Neural cell (in vitro differentiated cells): ENCODE measurements at regions not wholly inside any gene's neighbourhood (a gene's known extent, or its start where the extent isn't known, plus 50 kb on each side); places are given as distances from the start of the nearest gene placed in this dataset.

Source experiments
- H2AFZ ChIP-seq: fragments of 200-600, 300-800 bp; sonication (generic), shearing (Covaris generic); 2 replicates; pipeline ENCODE4 v1.6.0; 2014; ENCODE audit warnings: low read depth, mild to moderate bottlenecking, antibody characterized with exemption, low read length, moderate library complexity
- H3F3A ChIP-seq: fragments of 200-600 bp; shearing (Covaris generic); 2 replicates; pipeline ENCODE4 v1.6.1; 2016; ENCODE audit warnings: mild to moderate bottlenecking, moderate library complexity, mixed read lengths, antibody characterized with exemption, low read length; ENCODE audit not compliant: insufficient read depth, poor library complexity, severe bottlenecking
- H3K27ac ChIP-seq: fragments of 200-600, 300-800 bp; sonication (generic), shearing (Covaris generic); 2 replicates; pipeline ENCODE4 v1.5.1; 2014; ENCODE audit warnings: mild to moderate bottlenecking, low read length, moderate library complexity
- H3K27me3 ChIP-seq: fragments of 300-800, 200-600 bp; sonication (generic), shearing (Covaris generic); 2 replicates; pipeline ENCODE4 v1.6.0; 2014; ENCODE audit warnings: mild to moderate bottlenecking, low read depth, low read length, moderate library complexity; ENCODE audit not compliant: insufficient read depth
- H3K36me3 ChIP-seq: fragments of 300-800, 200-600 bp; sonication (generic), shearing (Covaris generic); 2 replicates; pipeline ENCODE4 v1.5.1; 2014; ENCODE audit warnings: mild to moderate bottlenecking, antibody characterized with exemption, low read length, moderate library complexity; ENCODE audit not compliant: insufficient read depth
- H3K4me2 ChIP-seq: fragments of 300-800, 200-600 bp; sonication (generic), shearing (Covaris generic); 2 replicates; pipeline ENCODE4 v1.6.0; 2014; ENCODE audit warnings: mild to moderate bottlenecking, low read length
- H3K4me3 ChIP-seq: fragments of 300-800, 200-600 bp; sonication (generic), shearing (Covaris generic); 2 replicates; pipeline ENCODE4 v1.5.1; 2014; ENCODE audit warnings: mild to moderate bottlenecking, low read length, moderate library complexity
- H3K79me2 ChIP-seq: fragments of 200-600 bp; shearing (Covaris generic); replicated peaks from 2 replicates; pipeline ENCODE4 v1.6.0; 2014; ENCODE audit warnings: mild to moderate bottlenecking, low read length, moderate library complexity; ENCODE audit not compliant: insufficient read depth
- H3K9ac ChIP-seq: fragments of 300-800, 200-600 bp; sonication (generic), shearing (Covaris generic); 2 replicates; pipeline ENCODE4 v1.6.1; 2016; ENCODE audit warnings: mild to moderate bottlenecking, low read length, mixed read lengths
- H3K9me2 ChIP-seq: fragments of 200-600 bp; shearing (Covaris generic); 2 replicates; pipeline ENCODE4 v1.6.1; 2016; ENCODE audit warnings: mild to moderate bottlenecking, low read length, mixed read lengths; ENCODE audit not compliant: insufficient read depth
- H3K9me3 ChIP-seq: fragments of 200-600, 300-800 bp; sonication (generic), shearing (Covaris generic); 2 replicates; pipeline ENCODE4 v1.6.1; 2016; ENCODE audit warnings: mild to moderate bottlenecking, mixed run types, low read length, moderate library complexity, mixed read lengths
- H4K20me1 ChIP-seq: fragments of 200-600 bp; shearing (Covaris generic); 2 replicates; pipeline ENCODE4 v1.6.1; 2016; ENCODE audit warnings: mild to moderate bottlenecking, mixed run types; ENCODE audit not compliant: insufficient read depth
- EP300 ChIP-seq: fragments of 450-650 bp; conservative IDR thresholded peaks from 2 replicates; pipeline ENCODE4 v1.6.1; 2014; ENCODE audit warnings: antibody characterized with exemption, mild to moderate bottlenecking, moderate library complexity; ENCODE audit not compliant: poor library complexity, severe bottlenecking
- EZH2 ChIP-seq: fragments of 200-600, 300-800 bp; shearing (Covaris generic), sonication (generic); IDR thresholded peaks from 2 replicates; pipeline ENCODE4 v1.6.1; 2014; ENCODE audit warnings: antibody characterized with exemption, low read length, borderline replicate concordance, mild to moderate bottlenecking; ENCODE audit not compliant: insufficient read depth, poor library complexity, severe bottlenecking
- MXI1 ChIP-seq: fragments of 450-650 bp; conservative IDR thresholded peaks from 2 replicates; pipeline ENCODE4 v1.6.1; 2014; ENCODE audit warnings: antibody characterized with exemption, mild to moderate bottlenecking; ENCODE audit not compliant: poor library complexity, severe bottlenecking
- POLR2AphosphoS5 ChIP-seq: IDR thresholded peaks from 2 replicates; pipeline ENCODE4 v1.6.1; 2012
- RAD21 ChIP-seq: fragments of 450-650 bp; conservative IDR thresholded peaks from 2 replicates; pipeline ENCODE4 v1.6.1; 2014; ENCODE audit warnings: antibody characterized with exemption, mild to moderate bottlenecking, moderate library complexity
- SMC3 ChIP-seq: fragments of 450-650 bp; conservative IDR thresholded peaks from 2 replicates; pipeline ENCODE4 v1.6.1; 2014; ENCODE audit warnings: antibody characterized with exemption, mild to moderate bottlenecking, moderate library complexity; ENCODE audit not compliant: poor library complexity
- TAF1 ChIP-seq: IDR thresholded peaks from 2 replicates; pipeline ENCODE4 v1.6.1; 2012; ENCODE audit warnings: low read depth
- TF ChIP-seq, protein P1 (sequence below): fragments of 450-650 bp; IDR thresholded peaks from 2 replicates; pipeline ENCODE4 v1.5.1; 2014; ENCODE audit warnings: antibody characterized with exemption, mild to moderate bottlenecking, moderate library complexity; ENCODE audit not compliant: poor library complexity, severe bottlenecking
- TF ChIP-seq, protein P2 (sequence below): IDR thresholded peaks from 2 replicates; pipeline ENCODE4 v1.6.1; 2012; ENCODE audit warnings: borderline replicate concordance

DNA sequence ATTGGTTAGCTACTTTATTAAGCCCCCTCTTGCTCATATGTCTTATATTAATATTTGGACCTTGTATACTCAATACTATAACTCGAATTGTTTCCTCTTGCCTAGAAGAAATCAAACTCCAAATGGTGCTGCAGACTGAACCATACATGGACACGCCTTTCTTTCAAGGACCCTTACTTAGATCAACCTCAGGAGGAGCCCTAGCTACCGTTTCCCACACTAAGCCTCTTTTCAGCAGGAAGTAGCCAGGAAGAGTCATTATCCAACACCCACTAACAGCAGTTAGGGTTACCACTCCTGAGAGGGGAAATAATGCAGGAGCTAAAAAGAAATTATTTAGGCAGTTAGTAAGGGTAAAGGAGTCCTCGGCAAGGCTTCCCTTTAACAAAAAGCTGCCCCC, 243.8 kb upstream of the PUM3 start:
- Histone ChIP-seq H3K9me3 (no peaks in the 10 kb centered on the region), H4K20me1 (no peaks in the 10 kb centered on the region), H3K4me3 (no peak overlapping the region), H2AFZ (no peak overlapping the region), H3K9ac (no peak overlapping the region), H3K4me2 (no peak overlapping the region), H3K79me2 (no peaks in the 10 kb centered on the region), H3K9me2 (no peaks in the 10 kb centered on the region), H3K27me3 (no peaks in the 10 kb centered on the region), H3F3A (no peaks in the 10 kb centered on the region), H3K36me3 (no peaks in the 10 kb centered on the region), H3K27ac (no peak overlapping the region)
- TF ChIP-seq, protein P1, sequence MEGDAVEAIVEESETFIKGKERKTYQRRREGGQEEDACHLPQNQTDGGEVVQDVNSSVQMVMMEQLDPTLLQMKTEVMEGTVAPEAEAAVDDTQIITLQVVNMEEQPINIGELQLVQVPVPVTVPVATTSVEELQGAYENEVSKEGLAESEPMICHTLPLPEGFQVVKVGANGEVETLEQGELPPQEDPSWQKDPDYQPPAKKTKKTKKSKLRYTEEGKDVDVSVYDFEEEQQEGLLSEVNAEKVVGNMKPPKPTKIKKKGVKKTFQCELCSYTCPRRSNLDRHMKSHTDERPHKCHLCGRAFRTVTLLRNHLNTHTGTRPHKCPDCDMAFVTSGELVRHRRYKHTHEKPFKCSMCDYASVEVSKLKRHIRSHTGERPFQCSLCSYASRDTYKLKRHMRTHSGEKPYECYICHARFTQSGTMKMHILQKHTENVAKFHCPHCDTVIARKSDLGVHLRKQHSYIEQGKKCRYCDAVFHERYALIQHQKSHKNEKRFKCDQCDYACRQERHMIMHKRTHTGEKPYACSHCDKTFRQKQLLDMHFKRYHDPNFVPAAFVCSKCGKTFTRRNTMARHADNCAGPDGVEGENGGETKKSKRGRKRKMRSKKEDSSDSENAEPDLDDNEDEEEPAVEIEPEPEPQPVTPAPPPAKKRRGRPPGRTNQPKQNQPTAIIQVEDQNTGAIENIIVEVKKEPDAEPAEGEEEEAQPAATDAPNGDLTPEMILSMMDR: no peak
- TF ChIP-seq TAF1 (no peak), EZH2 (no peak), EP300 (no peak), RAD21 (no peak), POLR2AphosphoS5 (no peak)
- TF ChIP-seq, protein P2, sequence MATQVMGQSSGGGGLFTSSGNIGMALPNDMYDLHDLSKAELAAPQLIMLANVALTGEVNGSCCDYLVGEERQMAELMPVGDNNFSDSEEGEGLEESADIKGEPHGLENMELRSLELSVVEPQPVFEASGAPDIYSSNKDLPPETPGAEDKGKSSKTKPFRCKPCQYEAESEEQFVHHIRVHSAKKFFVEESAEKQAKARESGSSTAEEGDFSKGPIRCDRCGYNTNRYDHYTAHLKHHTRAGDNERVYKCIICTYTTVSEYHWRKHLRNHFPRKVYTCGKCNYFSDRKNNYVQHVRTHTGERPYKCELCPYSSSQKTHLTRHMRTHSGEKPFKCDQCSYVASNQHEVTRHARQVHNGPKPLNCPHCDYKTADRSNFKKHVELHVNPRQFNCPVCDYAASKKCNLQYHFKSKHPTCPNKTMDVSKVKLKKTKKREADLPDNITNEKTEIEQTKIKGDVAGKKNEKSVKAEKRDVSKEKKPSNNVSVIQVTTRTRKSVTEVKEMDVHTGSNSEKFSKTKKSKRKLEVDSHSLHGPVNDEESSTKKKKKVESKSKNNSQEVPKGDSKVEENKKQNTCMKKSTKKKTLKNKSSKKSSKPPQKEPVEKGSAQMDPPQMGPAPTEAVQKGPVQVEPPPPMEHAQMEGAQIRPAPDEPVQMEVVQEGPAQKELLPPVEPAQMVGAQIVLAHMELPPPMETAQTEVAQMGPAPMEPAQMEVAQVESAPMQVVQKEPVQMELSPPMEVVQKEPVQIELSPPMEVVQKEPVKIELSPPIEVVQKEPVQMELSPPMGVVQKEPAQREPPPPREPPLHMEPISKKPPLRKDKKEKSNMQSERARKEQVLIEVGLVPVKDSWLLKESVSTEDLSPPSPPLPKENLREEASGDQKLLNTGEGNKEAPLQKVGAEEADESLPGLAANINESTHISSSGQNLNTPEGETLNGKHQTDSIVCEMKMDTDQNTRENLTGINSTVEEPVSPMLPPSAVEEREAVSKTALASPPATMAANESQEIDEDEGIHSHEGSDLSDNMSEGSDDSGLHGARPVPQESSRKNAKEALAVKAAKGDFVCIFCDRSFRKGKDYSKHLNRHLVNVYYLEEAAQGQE: no peak

DNA sequence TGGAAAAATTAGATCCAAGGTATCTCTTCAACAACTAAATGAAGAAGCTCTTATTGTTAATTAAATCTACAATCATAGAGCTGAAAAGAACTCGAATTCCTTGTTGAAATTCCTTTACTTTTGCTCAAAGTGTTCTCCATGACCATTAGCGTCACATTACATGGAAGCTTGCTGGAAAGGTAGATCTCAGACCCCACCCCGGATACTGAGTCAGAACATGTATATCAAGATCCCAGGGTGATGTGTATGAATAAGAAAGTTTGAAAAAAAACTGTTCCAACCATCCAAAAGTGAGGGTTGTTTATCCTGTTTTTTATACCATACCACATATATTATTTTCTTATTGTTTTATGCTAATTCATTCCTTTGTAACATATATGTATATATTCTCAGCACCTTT, 237.1 kb upstream of the PUM3 start:
- Histone ChIP-seq H3F3A (no peaks in the 10 kb centered on the region), H3K27ac (no peak overlapping the region), H3K79me2 (no peaks in the 10 kb centered on the region), H3K9ac (no peak overlapping the region), H4K20me1 (no peaks in the 10 kb centered on the region), H3K4me3 (no peak overlapping the region), H3K9me3 (no peaks in the 10 kb centered on the region), H3K27me3 (no peaks in the 10 kb centered on the region), H2AFZ (no peak overlapping the region), H3K9me2 (no peaks in the 10 kb centered on the region), H3K4me2 (no peak overlapping the region), H3K36me3 (no peaks in the 10 kb centered on the region)
- no peak for TF ChIP-seq TAF1
- TF ChIP-seq POLR2AphosphoS5: no peak
- no peak for TF ChIP-seq EP300
- TF ChIP-seq, protein P2: no peak
- TF ChIP-seq SMC3: no peak
- TF ChIP-seq RAD21: no peak
- TF ChIP-seq MXI1: no peak
- TF ChIP-seq, protein P1: no peak
- TF ChIP-seq EZH2: no peak
